ENCODE measurements at regions not wholly inside any gene's neighbourhood (a gene's known extent, or its start where the extent isn't known, plus 50 kb on each side); places are given as distances from the start of the nearest gene placed in this dataset.

DNA sequence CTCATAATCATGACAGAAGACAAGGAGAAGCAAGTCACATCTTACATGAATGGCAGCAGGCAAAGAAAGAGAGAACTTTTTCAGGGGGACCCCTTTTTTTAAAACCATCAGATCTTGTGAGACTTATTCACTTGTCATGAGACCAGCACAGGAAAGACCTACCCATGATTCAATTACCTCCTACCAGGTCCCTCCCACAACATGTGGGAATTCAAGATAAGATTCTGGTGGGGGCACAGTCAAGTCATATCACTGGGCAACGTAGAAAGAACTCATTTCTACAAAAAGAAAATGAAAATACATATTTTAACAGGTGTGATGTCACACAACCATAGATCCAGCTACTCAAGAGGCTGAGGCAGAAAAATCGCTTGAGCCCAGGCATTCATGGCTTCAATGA, 304.1 kb downstream of the IPMK start:
- TF ChIP-seq, protein P1, sequence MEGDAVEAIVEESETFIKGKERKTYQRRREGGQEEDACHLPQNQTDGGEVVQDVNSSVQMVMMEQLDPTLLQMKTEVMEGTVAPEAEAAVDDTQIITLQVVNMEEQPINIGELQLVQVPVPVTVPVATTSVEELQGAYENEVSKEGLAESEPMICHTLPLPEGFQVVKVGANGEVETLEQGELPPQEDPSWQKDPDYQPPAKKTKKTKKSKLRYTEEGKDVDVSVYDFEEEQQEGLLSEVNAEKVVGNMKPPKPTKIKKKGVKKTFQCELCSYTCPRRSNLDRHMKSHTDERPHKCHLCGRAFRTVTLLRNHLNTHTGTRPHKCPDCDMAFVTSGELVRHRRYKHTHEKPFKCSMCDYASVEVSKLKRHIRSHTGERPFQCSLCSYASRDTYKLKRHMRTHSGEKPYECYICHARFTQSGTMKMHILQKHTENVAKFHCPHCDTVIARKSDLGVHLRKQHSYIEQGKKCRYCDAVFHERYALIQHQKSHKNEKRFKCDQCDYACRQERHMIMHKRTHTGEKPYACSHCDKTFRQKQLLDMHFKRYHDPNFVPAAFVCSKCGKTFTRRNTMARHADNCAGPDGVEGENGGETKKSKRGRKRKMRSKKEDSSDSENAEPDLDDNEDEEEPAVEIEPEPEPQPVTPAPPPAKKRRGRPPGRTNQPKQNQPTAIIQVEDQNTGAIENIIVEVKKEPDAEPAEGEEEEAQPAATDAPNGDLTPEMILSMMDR (IDR thresholded peaks at IDR 0.05; ENCODE audit: poor library complexity), result no peak
- no peak for TF ChIP-seq EZH2phosphoT487 (IDR thresholded peaks at IDR 0.05; ENCODE audit: low read depth, severe bottlenecking, unreplicated experiment)

Data from hepatocyte (in vitro differentiated cells).